ACC112 (cell line): ENCODE measurements at regions not wholly inside any gene's neighbourhood (a gene's known extent, or its start where the extent isn't known, plus 50 kb on each side); places are given as distances from the start of the nearest gene placed in this dataset.

Source experiments
- H2AFZ ChIP-seq: fragments of 200-600 bp; sonication (generic); one replicate; pipeline ENCODE4 v1.6.0; 2017; ENCODE audit warnings: antibody characterized with exemption, low read length; ENCODE audit not compliant: unreplicated experiment
- H3K27ac ChIP-seq: fragments of 200-600 bp; sonication (generic); 2 replicates; pipeline ENCODE4 v1.5.1; 2014; ENCODE audit warnings: low read depth, mild to moderate bottlenecking, antibody characterized with exemption, low read length, moderate library complexity
- H3K27me3 ChIP-seq: fragments of 200-600 bp; sonication (generic); 2 replicates; pipeline ENCODE4 v1.6.1; 2014; ENCODE audit warnings: mild to moderate bottlenecking, antibody characterized with exemption, low read length, moderate library complexity, mixed read lengths; ENCODE audit not compliant: insufficient read depth
- H3K36me3 ChIP-seq: fragments of 200-600 bp; sonication (generic); 2 replicates; pipeline ENCODE4 v1.6.1; 2016; ENCODE audit warnings: mild to moderate bottlenecking, antibody characterized with exemption, low read length, moderate library complexity, mixed read lengths; ENCODE audit not compliant: insufficient read depth
- H3K4me1 ChIP-seq: fragments of 200-600 bp; sonication (generic); one replicate; pipeline ENCODE4 v1.6.1; 2016; ENCODE audit warnings: low read length, mixed read lengths; ENCODE audit not compliant: insufficient read depth, unreplicated experiment, control insufficient read depth
- H3K4me3 ChIP-seq: fragments of 200-600 bp; sonication (generic); 2 replicates; pipeline ENCODE4 v1.5.1; 2014; ENCODE audit warnings: mild to moderate bottlenecking, low read depth, low read length
- H3K79me2 ChIP-seq: fragments of 200-600 bp; sonication (generic); one replicate; pipeline ENCODE4 v1.6.0; 2016; ENCODE audit warnings: low read length; ENCODE audit not compliant: control insufficient read depth, unreplicated experiment, insufficient read depth

DNA sequence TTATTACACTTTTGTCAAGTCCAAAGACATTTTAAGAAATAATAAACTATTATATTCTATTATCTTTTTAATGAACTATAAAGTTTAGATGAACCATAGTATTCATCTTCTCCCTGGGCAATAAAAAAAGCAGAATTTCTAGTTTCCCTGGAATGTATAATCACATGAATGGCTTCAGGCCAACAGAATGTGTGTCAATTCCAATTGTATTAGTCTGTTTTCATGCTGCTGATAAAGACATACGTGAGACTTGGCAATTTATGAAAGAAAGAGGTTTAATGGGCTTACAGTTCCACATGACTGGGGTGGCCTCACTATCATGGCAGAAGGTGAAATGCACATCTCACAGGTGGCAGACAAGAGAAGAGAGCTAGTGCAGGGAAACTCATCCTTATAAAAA, 70.7 kb upstream of the ANXA10 start:
- Histone ChIP-seq H3K4me1 (peaks cover 18% of the 10 kb centered on the region), H3K79me2 (no peaks in the 10 kb centered on the region), H3K27ac (no peak overlapping the region), H3K27me3 (no peaks in the 10 kb centered on the region), H2AFZ (no peak overlapping the region), H3K4me3 (no peak overlapping the region), H3K36me3 (no peaks in the 10 kb centered on the region)

DNA sequence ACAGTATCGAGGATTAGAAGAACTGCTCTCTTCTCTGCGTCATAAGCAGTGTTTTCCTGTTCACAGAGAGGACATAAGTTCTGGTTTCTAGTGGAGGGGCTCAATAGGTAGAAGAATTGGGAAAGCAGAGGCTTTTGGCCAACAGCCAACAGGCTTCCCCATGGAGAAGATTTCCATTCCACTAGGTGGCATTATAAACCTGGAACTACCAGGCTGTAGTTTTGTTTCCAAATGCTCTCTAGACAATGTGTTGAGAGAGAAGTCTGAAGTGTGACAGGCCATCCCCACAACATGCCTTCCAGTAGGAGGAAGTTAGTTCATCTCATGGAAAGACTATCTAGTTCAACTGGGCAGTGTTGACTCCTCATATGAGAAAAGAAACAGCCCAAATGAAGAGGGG, 63.8 kb upstream of the ANXA10 start:
- Histone ChIP-seq H2AFZ (no peak overlapping the region), H3K79me2 (no peaks in the 10 kb centered on the region), H3K27ac (no peak overlapping the region), H3K36me3 (no peaks in the 10 kb centered on the region), H3K27me3 (no peaks in the 10 kb centered on the region), H3K4me1 (no peaks in the 10 kb centered on the region), H3K4me3 (no peak overlapping the region)

DNA sequence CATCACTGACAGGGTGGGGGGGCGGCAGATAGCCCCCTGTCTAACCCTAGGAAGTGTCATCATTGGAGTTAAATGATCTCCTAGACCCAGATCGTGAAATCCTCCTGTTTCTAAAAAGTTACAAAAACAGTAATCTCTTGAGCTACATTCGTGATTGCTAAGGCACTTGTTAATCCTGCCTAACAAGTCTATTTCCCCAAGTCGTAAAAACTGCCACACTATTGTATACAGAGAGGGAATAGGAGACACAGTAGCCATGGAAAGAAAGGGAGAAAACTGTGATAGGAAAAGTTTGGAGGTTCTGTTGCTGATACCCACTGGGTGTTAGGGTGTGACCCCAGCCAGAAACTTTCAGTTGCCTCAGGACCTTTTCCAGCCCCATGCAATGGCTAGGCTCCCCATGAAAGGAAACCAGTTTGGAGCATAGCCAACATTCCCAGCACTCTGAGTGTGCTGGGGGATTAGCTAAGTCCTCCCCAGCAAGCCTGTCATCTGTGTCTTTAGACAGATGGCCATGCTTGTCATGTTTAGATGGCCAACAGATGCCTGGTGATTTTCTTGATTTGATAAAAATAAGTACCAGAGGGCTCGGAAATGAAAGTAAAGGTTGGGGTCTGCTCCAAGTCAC, 63.3 kb upstream of the ANXA10 start:
- Histone ChIP-seq H3K36me3 (no peaks in the 10 kb centered on the region), H2AFZ (no peak overlapping the region), H3K4me3 (no peak overlapping the region), H3K27ac (no peak overlapping the region), H3K27me3 (no peaks in the 10 kb centered on the region), H3K79me2 (no peaks in the 10 kb centered on the region), H3K4me1 (no peaks in the 10 kb centered on the region)

GRCh38 chr4:168037676-168038075, 54.7 kb upstream of the ANXA10 start:
- Histone ChIP-seq H3K79me2 (no peaks in the 10 kb centered on the region), H3K27ac (no peak overlapping the region), H3K36me3 (no peaks in the 10 kb centered on the region), H3K4me1 (no peaks in the 10 kb centered on the region), H2AFZ (no peak overlapping the region), H3K4me3 (no peak overlapping the region), H3K27me3 (no peaks in the 10 kb centered on the region)

DNA sequence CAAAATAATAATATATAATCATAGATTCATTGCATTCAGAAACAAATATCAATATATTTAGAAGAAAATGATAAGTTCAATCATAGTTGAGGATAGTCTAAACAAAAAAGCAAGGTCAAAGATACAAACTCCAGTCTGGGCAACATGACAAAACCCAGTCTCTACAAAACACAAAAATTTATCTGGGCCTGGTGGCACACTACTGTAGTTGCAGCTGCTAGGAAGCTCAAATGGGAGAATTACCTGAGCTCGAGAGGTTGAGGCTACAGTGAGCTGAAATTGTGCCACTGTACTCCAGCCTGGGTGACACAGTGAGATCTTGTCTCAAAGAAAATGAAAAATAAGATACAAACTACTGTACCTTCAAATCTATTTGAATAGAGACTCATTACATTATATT, 52.7 kb upstream of the ANXA10 start:
- Histone ChIP-seq H3K36me3 (no peaks in the 10 kb centered on the region), H2AFZ (no peak overlapping the region), H3K4me3 (no peak overlapping the region), H3K79me2 (no peaks in the 10 kb centered on the region), H3K4me1 (no peaks in the 10 kb centered on the region), H3K27ac (no peak overlapping the region), H3K27me3 (no peaks in the 10 kb centered on the region)
